Heart left ventricle (tissue), 16 donors: ENCODE measurements at regions not wholly inside any gene's neighbourhood (a gene's known extent, or its start where the extent isn't known, plus 50 kb on each side); places are given as distances from the start of the nearest gene placed in this dataset.
A peak's percentile ranks its signal among the peaks of the same experiment; 100 is the strongest.

Source experiments
- ATAC-seq, 4 donors: fragments of 200-7000 bp; cut with Tn5 transposase; one replicate each; pipeline ENCODE4 v1.9.1; 2020 to 2022; ENCODE audit warnings: moderate library complexity in 4 of 4, mild to moderate bottlenecking in 3 of 4, moderate number of reproducible peaks in 1 of 4
- DNase-seq, 5 donors: peaks; one replicate each; pipeline ENCODE4 v3.0.0-alpha.2; 2020
- H3K27ac ChIP-seq, 12 donors: fragments of 200-600 bp; sonication (generic) in 4 of 12; one replicate each; pipeline versions ENCODE4 v1.5.0 to v1.8.0; 2016 to 2022; ENCODE audit warnings: mild to moderate bottlenecking in 2 of 12
- H3K27me3 ChIP-seq, 9 donors: fragments of 200-600 bp; sonication (generic) in 2 of 9; one replicate each; pipeline versions ENCODE4 v1.5.1 to v1.8.0; 2016 to 2022; ENCODE audit warnings: mild to moderate bottlenecking in 3 of 9
- H3K36me3 ChIP-seq, 9 donors: fragments of 200-600 bp; sonication (generic) in 2 of 9; one replicate each; pipeline versions ENCODE4 v1.5.0 to v1.8.0; 2018 to 2022; ENCODE audit warnings: mild to moderate bottlenecking in 2 of 9
- H3K4me1 ChIP-seq, 12 donors: fragments of 200-600 bp; sonication (generic) in 4 of 12; one replicate each; pipeline versions ENCODE4 v1.5.0 to v1.8.0; 2016 to 2022; ENCODE audit warnings: mild to moderate bottlenecking in 3 of 12
- H3K4me3 ChIP-seq, 12 donors: fragments of 200-600 bp; sonication (generic) in 4 of 12; one replicate each; pipeline versions ENCODE4 v1.5.0 to v1.8.0; 2017 to 2022; ENCODE audit warnings: mild to moderate bottlenecking in 9 of 12, moderate library complexity in 4 of 12
- H3K9me3 ChIP-seq, 12 donors: fragments of 200-600 bp; sonication (generic) in 4 of 12; one replicate each; pipeline versions ENCODE4 v1.5.0 to v1.8.0; 2016 to 2022; ENCODE audit warnings: mild to moderate bottlenecking in 1 of 12
- POLR2A ChIP-seq, 2 donors: fragments of 450-650 bp; IDR thresholded peaks; one replicate each; pipeline ENCODE4 v1.6.1; 2017; ENCODE audit warnings: antibody characterized with exemption in 2 of 2, mild to moderate bottlenecking in 2 of 2, moderate library complexity in 2 of 2
- WGBS, 4 donors: extraction: QIAGEN DNeasy Blood & Tissue Kit in 2 of 4; methylation state at CpG; one replicate each; pipeline versions ENCODE4 v1.1.5 to v1.1.7; 2013 to 2018; 5-methylcytosine and 5-hydroxymethylcytosine counted together
- intact Hi-C, 10 donors: fragments of 100-400 bp; cut with DNase I; formaldehyde crosslinking; loops; one replicate each; pipeline versions ENCODE4 v1.11.1 to v1.14.2; 2022
- TF ChIP-seq, protein P1 (sequence below), 12 donors: fragments of 200-600 bp; sonication (generic) in 4 of 12; IDR thresholded peaks; one replicate each; pipeline versions ENCODE4 v1.5.0 to v1.8.0; 2018 to 2022; ENCODE audit warnings: antibody characterized with exemption in 12 of 12, mild to moderate bottlenecking in 5 of 12
- donor health status: ischemic (EF 13 %, LVEDD 7.1; RV severe dilation, severe dysfunction).
- donor health status: healthy with polysubstance abuse.
- donor health status: DM: no; HTN: yes; CAD: no.
- donor health status: DM: no; HTN: no; CAD: no.
- donor health status: ischemic (EF 25% LVEDD 6.9; RV normal size, moderate dysfunction).
- donor health status: ischemic (EF 25% LVEDD 5.7; RV mildly dilated, moderate dysfunction).
- donor health status: healthy.
- donor health status: DM: yes; HTN: yes; CAD: no.
- donor health status: ischemic (EF 35%, LVEDD 5.7; RV mildly dilated, moderate dysfunction).
- donor health status: nonischemic (EF 11% LVEDD 7.7; RV severe dilation, severe dysfunction).
- donor health status: DM: yes; HTN: yes; CAD: no.
- donor health status: PGD.
- donor health status: ischemic (EF 29% LVEDD 5.4; RV normal size, mild dysfunction).
- donor health status: nonischemic (EF 23%, LVEDD 6.1; RV moderate dilation, normal function).

DNA sequence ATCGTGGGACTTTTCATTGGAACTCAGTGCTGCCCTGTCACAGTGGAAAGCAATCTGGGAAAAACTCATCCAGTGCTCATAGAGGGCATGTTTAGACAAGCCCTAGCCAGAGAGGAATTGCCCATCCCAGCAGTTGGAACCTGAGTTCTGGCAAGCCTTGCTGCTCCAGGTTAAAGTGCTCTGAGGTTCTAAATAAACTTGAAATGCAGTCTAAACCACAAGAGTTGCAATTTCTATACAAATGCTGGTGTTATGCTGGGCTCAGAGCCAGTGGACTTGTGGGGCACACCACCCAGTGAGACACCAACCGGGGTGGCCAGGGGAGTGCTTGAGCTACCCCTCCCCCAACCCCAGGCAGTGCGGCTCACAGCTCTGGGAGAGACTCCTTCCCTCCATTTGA lies 142.8 kb upstream of the PPP1R2C start:
- 78 to 91% (median 87%) methylated on average over 3 of the region's 3 CpGs for WGBS, 4 donors
- no peaks in the 10 kb centered on the region for H3K36me3 ChIP-seq
- intact Hi-C loops: no loop called here
- TF ChIP-seq, protein P1, sequence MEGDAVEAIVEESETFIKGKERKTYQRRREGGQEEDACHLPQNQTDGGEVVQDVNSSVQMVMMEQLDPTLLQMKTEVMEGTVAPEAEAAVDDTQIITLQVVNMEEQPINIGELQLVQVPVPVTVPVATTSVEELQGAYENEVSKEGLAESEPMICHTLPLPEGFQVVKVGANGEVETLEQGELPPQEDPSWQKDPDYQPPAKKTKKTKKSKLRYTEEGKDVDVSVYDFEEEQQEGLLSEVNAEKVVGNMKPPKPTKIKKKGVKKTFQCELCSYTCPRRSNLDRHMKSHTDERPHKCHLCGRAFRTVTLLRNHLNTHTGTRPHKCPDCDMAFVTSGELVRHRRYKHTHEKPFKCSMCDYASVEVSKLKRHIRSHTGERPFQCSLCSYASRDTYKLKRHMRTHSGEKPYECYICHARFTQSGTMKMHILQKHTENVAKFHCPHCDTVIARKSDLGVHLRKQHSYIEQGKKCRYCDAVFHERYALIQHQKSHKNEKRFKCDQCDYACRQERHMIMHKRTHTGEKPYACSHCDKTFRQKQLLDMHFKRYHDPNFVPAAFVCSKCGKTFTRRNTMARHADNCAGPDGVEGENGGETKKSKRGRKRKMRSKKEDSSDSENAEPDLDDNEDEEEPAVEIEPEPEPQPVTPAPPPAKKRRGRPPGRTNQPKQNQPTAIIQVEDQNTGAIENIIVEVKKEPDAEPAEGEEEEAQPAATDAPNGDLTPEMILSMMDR (IDR thresholded peaks at IDR 0.05): no peak
- TF ChIP-seq POLR2A (IDR thresholded peaks at IDR 0.05): no peak
- no peaks in the 10 kb centered on the region for H3K27me3 ChIP-seq
- ATAC-seq (no peak), DNase-seq (peak in 1 of 5 donors; percentile 29)
- no peak overlapping the region for H3K27ac ChIP-seq
- H3K9me3 ChIP-seq: no peaks in the 10 kb centered on the region
- H3K4me3 ChIP-seq: no peak overlapping the region
- H3K4me1 ChIP-seq: no peaks in the 10 kb centered on the region

DNA sequence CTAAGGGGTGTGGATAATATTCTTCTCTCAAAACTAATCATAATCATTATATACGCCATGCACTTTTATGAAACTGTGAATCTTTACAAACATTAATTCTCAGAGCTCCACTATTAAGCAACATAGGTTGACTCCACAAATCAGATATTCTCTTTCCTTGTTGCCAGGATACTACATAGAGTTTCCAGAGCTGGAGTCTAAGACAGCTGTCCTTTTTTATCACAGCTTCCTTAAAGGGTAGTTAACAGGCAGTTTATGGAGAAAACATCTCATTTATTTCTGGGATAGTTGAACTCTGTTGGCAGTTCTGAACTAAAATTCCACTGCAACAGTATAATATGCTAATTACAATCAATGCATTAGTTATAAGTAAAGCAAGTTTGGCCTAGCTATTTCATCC lies 152.1 kb upstream of the PPP1R2C start:
- no peak for DNase-seq
- H3K4me3 ChIP-seq: no peak overlapping the region
- no peak for ATAC-seq
- no peaks in the 10 kb centered on the region for H3K9me3 ChIP-seq
- no peaks in the 10 kb centered on the region for H3K27me3 ChIP-seq
- WGBS, 4 donors: 72 to 98% (median 88%) methylated on average over 1 of the region's 1 CpG
- TF ChIP-seq, protein P1 (IDR thresholded peaks at IDR 0.05): no peak
- TF ChIP-seq POLR2A (IDR thresholded peaks at IDR 0.05): no peak
- H3K36me3 ChIP-seq: no peaks in the 10 kb centered on the region
- intact Hi-C loops: no loop called here
- peaks cover 0 to 15% (median 0%) of the 10 kb centered on the region in 12 donors for H3K4me1 ChIP-seq
- no peak overlapping the region for H3K27ac ChIP-seq

DNA sequence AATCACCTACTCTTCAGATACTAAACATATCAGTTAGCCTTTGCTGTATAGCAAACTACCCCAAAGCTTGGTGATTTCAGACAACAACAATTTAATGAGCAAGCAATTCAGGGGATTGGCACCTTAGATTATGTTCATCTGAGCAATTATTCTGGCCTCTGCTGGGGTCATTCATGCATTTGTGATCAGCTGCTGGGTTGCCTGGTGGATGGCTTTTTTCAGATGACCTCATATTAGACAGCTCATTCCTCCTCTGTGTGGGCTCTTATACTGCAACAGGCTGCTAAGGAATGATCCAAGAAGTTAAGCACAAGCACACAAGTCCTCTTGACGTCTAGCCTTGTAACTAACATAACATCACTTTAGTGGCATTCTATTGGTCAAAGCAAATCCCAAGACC lies 153.0 kb upstream of the PPP1R2C start:
- no peaks in the 10 kb centered on the region for H3K9me3 ChIP-seq
- no peaks in the 10 kb centered on the region for H3K36me3 ChIP-seq
- DNase-seq (no peak), ATAC-seq (no peak)
- H3K4me3 ChIP-seq: no peak overlapping the region
- intact Hi-C loops: no loop called here
- no peaks in the 10 kb centered on the region for H3K27me3 ChIP-seq
- peaks cover 0 to 15% (median 0%) of the 10 kb centered on the region in 12 donors for H3K4me1 ChIP-seq
- WGBS, 4 donors: 40 to 76% (median 53%) methylated on average over 1 of the region's 1 CpG
- TF ChIP-seq POLR2A (IDR thresholded peaks at IDR 0.05): no peak
- TF ChIP-seq, protein P1 (IDR thresholded peaks at IDR 0.05): no peak
- H3K27ac ChIP-seq: no peak overlapping the region

DNA sequence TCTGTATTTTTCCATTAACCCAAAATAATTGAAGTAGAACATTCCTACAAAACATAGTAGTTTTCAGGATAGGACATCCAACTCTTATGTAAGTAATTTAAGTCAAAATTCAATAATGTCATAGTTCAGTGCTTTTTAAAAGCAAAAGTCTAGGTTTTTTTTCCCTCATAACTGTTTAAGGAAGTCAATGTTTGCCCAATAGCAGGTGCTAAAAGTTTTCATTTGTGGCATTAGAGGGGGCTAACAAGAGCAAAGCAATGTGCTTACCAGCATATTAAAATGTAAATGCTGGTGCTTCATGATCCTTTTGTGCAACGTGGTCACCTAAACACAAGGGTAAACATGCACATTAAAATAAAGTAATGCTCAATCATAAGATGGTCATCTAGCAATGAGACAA lies 155.2 kb upstream of the PPP1R2C start:
- intact Hi-C loops: no loop called here
- DNase-seq (no peak), ATAC-seq (no peak)
- no peak overlapping the region for H3K4me3 ChIP-seq
- H3K27me3 ChIP-seq: no peaks in the 10 kb centered on the region
- no peaks in the 10 kb centered on the region for H3K36me3 ChIP-seq
- H3K27ac ChIP-seq: no peak overlapping the region
- 51 to 77% (median 69%) methylated on average over 1 of the region's 1 CpG for whole genome bisulfite sequencing, 4 donors
- no peaks in the 10 kb centered on the region for H3K9me3 ChIP-seq
- TF ChIP-seq, protein P1 (IDR thresholded peaks at IDR 0.05): no peak
- no peak for TF ChIP-seq POLR2A (IDR thresholded peaks at IDR 0.05)
- H3K4me1 ChIP-seq: peaks cover 0 to 15% (median 0%) of the 10 kb centered on the region in 12 donors
